T47D (cell line): ENCODE measurements at regions not wholly inside any gene's neighbourhood (a gene's known extent, or its start where the extent isn't known, plus 50 kb on each side); places are given as distances from the start of the nearest gene placed in this dataset.
A peak's percentile ranks its signal among the peaks of the same experiment; 100 is the strongest.
"Not testable (repeated sequence)": the region's sequence is repeated elsewhere in the genome, so short reads cannot be mapped to it uniquely, and the experiment has no call there.

Experiments
- DNase-seq, 2 experiments: peaks; one replicate each; pipeline versions ENCODE4 v3.0.0 to v3.0.0-alpha.2; 2011 to 2012; ENCODE audit warnings: low read depth in 1 of 2, low spot score in 1 of 2
- JUND ChIP-seq: IDR thresholded peaks from 2 replicates; pipeline ENCODE4 v1.6.1; 2012; ENCODE audit warnings: low read depth
- in situ Hi-C: cut with HindIII; loops from 2 replicates; pipeline ENCODE4 v1.10.0; 2016; ENCODE audit warnings: low sequenced_read_pairs, low pct_unique_long_range_greater_than_20kb

GRCh38 chr9:2427120-2427891 lies 194.3 kb upstream of the VLDLR start:
- DNase-seq = peak in 1 of 2 experiments; percentile 15
- in situ Hi-C loops = no loop called here
- no peak for TF ChIP-seq JUND

GRCh38 chr9:2439957-2440356 lies 181.6 kb upstream of the VLDLR start:
- no peak for DNase-seq
- in situ Hi-C loops = no loop called here
- TF ChIP-seq JUND = no peak

- in situ Hi-C loops, DNase-seq: not testable (repeated sequence)
These were observed 177.7 kb upstream of the VLDLR start for GRCh38 chr9:2443933-2444332.

- TF ChIP-seq JUND = no peak
- DNase-seq = no peak
- in situ Hi-C loops = no loop called here
These were observed 173.3 kb upstream of the VLDLR start for GRCh38 chr9:2448193-2448738.

GRCh38 chr9:2453106-2453505 lies 168.5 kb upstream of the VLDLR start:
- DNase-seq = no peak
- in situ Hi-C loops = no loop called here
- no peak for TF ChIP-seq JUND

GRCh38 chr9:2453701-2454100 lies 167.9 kb upstream of the VLDLR start:
- in situ Hi-C loops = no loop called here
- no peak for TF ChIP-seq JUND
- no peak for DNase-seq

GRCh38 chr9:2459756-2460155 lies 161.8 kb upstream of the VLDLR start:
- in situ Hi-C loops = no loop called here
- no peak for DNase-seq
- no peak for TF ChIP-seq JUND

GRCh38 chr9:2461892-2462291 lies 159.7 kb upstream of the VLDLR start:
- TF ChIP-seq JUND = no peak
- in situ Hi-C loops = no loop called here
- no peak for DNase-seq

- no peak for DNase-seq
- no peak for TF ChIP-seq JUND
- in situ Hi-C loops = no loop called here
These were observed 157.0 kb upstream of the VLDLR start for GRCh38 chr9:2464624-2465023.

GRCh38 chr9:2465516-2465915 lies 156.1 kb upstream of the VLDLR start:
- in situ Hi-C loops = no loop called here
- no peak for TF ChIP-seq JUND
- DNase-seq = no peak

- peak in 1 of 2 experiments; percentile 78 for DNase-seq
- in situ Hi-C loops = no loop called here
- TF ChIP-seq JUND = no peak
These were observed 155.6 kb upstream of the VLDLR start for GRCh38 chr9:2465921-2466460.

- no peak for TF ChIP-seq JUND
- DNase-seq = peak in 1 of 2 experiments; percentile 63
- in situ Hi-C loops = no loop called here
These were observed 154.9 kb upstream of the VLDLR start for GRCh38 chr9:2466703-2467102.

GRCh38 chr9:2469681-2470221 lies 151.8 kb upstream of the VLDLR start:
- DNase-seq = peak in 1 of 2 experiments; percentile 34
- TF ChIP-seq JUND = no peak
- in situ Hi-C loops = no loop called here

- TF ChIP-seq JUND = no peak
- no peak for DNase-seq
- in situ Hi-C loops = no loop called here
These were observed 147.9 kb upstream of the VLDLR start for GRCh38 chr9:2473681-2474080.
